ENCODE measurements at regions not wholly inside any gene's neighbourhood (a gene's known extent, or its start where the extent isn't known, plus 50 kb on each side); places are given as distances from the start of the nearest gene placed in this dataset.

DNA sequence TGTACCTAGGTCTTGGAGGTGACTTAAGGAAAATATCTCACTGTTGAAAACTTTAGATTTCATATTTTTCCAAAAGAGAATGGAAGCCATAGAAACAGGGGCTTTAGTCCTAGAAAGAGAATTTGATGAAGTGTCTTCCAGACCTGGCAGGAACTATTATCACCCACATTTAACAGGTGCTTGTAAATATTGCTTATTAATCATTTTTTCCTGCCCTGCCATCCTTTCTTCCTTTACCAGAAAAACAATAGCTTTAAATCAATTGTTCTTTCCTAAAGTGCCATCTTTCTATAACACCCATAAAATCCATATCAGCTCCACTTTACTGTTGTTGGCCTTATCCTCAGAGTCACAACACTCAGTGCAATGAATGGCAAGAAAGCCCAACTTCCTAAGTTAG, 350.9 kb downstream of the YTHDC2 start:
- no peaks in the 10 kb centered on the region for H3K4me1 ChIP-seq (ENCODE audit: control insufficient read depth in 3 of 3, insufficient read depth in 3 of 3, low read length in 3 of 3)
- H3K4me3 ChIP-seq (ENCODE audit: low read length in 3 of 3) = no peak overlapping the region
- no peaks in the 10 kb centered on the region for H3K36me3 ChIP-seq (ENCODE audit: control insufficient read depth in 3 of 3, insufficient read depth in 3 of 3, low read length in 3 of 3)
- H3K9me3 ChIP-seq (ENCODE audit: control insufficient read depth in 3 of 3, low read length in 3 of 3) = peaks cover 0 to 2% (median 0%) of the 10 kb centered on the region in 3 donors
- no peak overlapping the region for H3K9ac ChIP-seq (ENCODE audit: low read depth in 1 of 3, low read length in 3 of 3)
- H3K27ac ChIP-seq (ENCODE audit: low read depth, low read length) = no peak overlapping the region
- H3K27me3 ChIP-seq (ENCODE audit: control insufficient read depth in 3 of 3, insufficient read depth in 3 of 3, low read length in 3 of 3) = no peaks in the 10 kb centered on the region

DNA sequence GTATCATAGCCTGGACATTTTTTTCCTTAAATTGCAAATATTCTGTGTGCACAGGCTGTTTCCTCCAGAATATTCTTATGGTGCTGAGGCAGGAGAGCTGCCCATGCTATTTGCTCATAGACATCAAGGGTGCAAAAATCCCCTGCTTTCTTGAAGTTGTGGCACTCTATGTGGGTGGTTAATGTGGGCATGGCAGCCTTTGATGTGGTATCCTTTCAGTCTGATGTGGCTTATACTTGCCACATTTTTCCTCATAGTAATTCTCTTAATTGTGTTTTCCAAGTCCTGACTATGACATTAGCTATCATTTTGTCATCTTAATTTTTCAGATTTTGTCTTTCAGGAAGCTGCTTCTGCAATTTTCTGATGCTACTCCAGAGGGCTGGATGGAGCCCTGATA, 353.3 kb downstream of the YTHDC2 start:
- Histone ChIP-seq H3K9me3 (ENCODE audit: control insufficient read depth in 3 of 3, low read length in 3 of 3) (no peaks in the 10 kb centered on the region), H3K27me3 (ENCODE audit: control insufficient read depth in 3 of 3, insufficient read depth in 3 of 3, low read length in 3 of 3) (no peaks in the 10 kb centered on the region), H3K4me3 (ENCODE audit: low read length in 3 of 3) (no peak overlapping the region), H3K4me1 (ENCODE audit: control insufficient read depth in 3 of 3, insufficient read depth in 3 of 3, low read length in 3 of 3) (no peaks in the 10 kb centered on the region), H3K36me3 (ENCODE audit: control insufficient read depth in 3 of 3, insufficient read depth in 3 of 3, low read length in 3 of 3) (no peaks in the 10 kb centered on the region), H3K9ac (ENCODE audit: low read depth in 1 of 3, low read length in 3 of 3) (no peak overlapping the region), H3K27ac (ENCODE audit: low read depth, low read length) (no peak overlapping the region)

DNA sequence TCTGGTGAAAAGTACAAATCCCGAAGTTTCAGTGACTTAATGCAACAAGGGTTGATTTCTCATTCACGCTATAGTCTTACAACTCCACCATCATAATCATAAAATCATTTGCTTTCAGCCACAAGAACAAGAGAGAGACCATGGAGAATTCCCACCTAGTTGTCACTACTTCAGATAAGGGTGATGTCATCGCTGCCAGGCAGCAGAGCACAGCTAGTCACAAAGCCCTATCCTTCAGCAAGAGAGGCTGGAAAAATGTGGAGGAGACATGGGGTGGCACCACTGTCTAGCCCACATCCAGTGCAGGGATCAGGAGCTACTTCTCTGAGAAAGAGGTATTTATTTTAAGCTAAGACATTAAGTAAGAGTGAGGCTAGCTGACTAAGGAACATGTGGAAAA, 356.1 kb downstream of the YTHDC2 start:
- Histone ChIP-seq H3K9me3 (ENCODE audit: control insufficient read depth in 3 of 3, low read length in 3 of 3) (no peaks in the 10 kb centered on the region), H3K4me1 (ENCODE audit: control insufficient read depth in 3 of 3, insufficient read depth in 3 of 3, low read length in 3 of 3) (no peaks in the 10 kb centered on the region), H3K9ac (ENCODE audit: low read depth in 1 of 3, low read length in 3 of 3) (no peak overlapping the region), H3K27me3 (ENCODE audit: control insufficient read depth in 3 of 3, insufficient read depth in 3 of 3, low read length in 3 of 3) (no peaks in the 10 kb centered on the region), H3K27ac (ENCODE audit: low read depth, low read length) (no peak overlapping the region), H3K4me3 (ENCODE audit: low read length in 3 of 3) (no peak overlapping the region), H3K36me3 (ENCODE audit: control insufficient read depth in 3 of 3, insufficient read depth in 3 of 3, low read length in 3 of 3) (no peaks in the 10 kb centered on the region)

DNA sequence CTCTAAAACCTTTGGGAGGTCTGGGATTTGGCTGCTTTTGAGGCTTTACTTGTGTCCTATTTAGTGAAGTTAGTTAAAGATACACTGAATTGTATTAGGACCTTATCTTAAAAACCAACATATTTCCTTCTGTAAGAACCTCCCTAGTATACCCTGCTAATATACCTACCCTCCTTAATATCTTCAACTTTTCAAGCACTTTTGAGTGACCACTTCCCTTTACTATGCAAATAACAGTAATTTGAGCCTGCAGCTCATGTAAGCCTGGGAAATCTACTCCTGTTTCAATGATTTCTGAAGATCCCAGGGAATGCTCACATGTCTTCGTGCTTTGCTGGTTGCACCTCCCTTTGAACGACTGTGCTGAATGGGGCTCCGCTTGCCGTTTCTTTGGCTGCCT, 358.5 kb downstream of the YTHDC2 start:
- Histone ChIP-seq H3K27me3 (ENCODE audit: control insufficient read depth in 3 of 3, insufficient read depth in 3 of 3, low read length in 3 of 3) (no peaks in the 10 kb centered on the region), H3K4me1 (ENCODE audit: control insufficient read depth in 3 of 3, insufficient read depth in 3 of 3, low read length in 3 of 3) (no peaks in the 10 kb centered on the region), H3K9me3 (ENCODE audit: control insufficient read depth in 3 of 3, low read length in 3 of 3) (no peaks in the 10 kb centered on the region), H3K4me3 (ENCODE audit: low read length in 3 of 3) (no peak overlapping the region), H3K27ac (ENCODE audit: low read depth, low read length) (no peak overlapping the region), H3K36me3 (ENCODE audit: control insufficient read depth in 3 of 3, insufficient read depth in 3 of 3, low read length in 3 of 3) (no peaks in the 10 kb centered on the region), H3K9ac (ENCODE audit: low read depth in 1 of 3, low read length in 3 of 3) (no peak overlapping the region)

DNA sequence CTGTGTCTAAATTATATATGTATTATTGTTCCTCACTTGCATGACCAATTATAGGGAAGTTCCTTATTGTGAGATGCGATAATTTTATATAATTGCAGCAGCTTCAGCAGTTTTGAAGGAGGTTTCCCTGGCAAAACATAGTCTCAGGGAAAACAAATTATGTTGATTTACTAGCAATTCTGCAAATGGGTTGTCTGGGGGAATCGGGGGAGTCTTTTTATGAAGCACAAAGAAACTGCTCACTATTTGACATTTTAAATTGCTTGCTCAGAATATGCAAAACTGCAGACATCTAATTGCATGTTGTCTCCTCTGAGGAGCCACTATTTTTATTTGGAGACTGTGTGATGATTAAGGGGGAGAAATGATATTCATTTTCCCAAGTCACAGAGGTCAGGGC, 361.6 kb downstream of the YTHDC2 start:
- Histone ChIP-seq H3K9me3 (ENCODE audit: control insufficient read depth in 3 of 3, low read length in 3 of 3) (no peaks in the 10 kb centered on the region), H3K27me3 (ENCODE audit: control insufficient read depth in 3 of 3, insufficient read depth in 3 of 3, low read length in 3 of 3) (no peaks in the 10 kb centered on the region), H3K4me3 (ENCODE audit: low read length in 3 of 3) (no peak overlapping the region), H3K9ac (ENCODE audit: low read depth in 1 of 3, low read length in 3 of 3) (no peak overlapping the region), H3K36me3 (ENCODE audit: control insufficient read depth in 3 of 3, insufficient read depth in 3 of 3, low read length in 3 of 3) (no peaks in the 10 kb centered on the region), H3K4me1 (ENCODE audit: control insufficient read depth in 3 of 3, insufficient read depth in 3 of 3, low read length in 3 of 3) (no peaks in the 10 kb centered on the region), H3K27ac (ENCODE audit: low read depth, low read length) (no peak overlapping the region)

DNA sequence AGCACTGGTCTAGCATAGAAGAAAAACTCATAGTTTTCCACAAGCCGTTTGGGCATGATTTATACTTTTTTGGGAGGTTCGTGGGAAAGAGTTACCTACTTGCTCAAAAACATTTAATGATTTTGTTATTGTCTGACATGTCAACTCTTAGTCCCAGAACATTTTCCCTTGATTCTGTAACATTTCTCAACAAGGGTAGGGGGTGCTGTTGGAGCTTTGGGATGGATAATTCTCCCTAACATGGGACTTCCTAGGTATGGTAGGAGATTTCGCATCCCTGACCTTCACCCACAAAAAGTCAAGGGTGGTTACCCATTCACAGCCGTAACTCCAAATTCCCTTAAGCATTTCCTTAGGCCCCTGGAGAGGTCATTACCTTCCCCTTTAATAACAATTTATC, 378.0 kb downstream of the YTHDC2 start:
- Histone ChIP-seq H3K9ac (ENCODE audit: low read depth in 1 of 3, low read length in 3 of 3) (no peak overlapping the region), H3K36me3 (ENCODE audit: control insufficient read depth in 3 of 3, insufficient read depth in 3 of 3, low read length in 3 of 3) (no peaks in the 10 kb centered on the region), H3K4me1 (ENCODE audit: control insufficient read depth in 3 of 3, insufficient read depth in 3 of 3, low read length in 3 of 3) (no peaks in the 10 kb centered on the region), H3K27me3 (ENCODE audit: control insufficient read depth in 3 of 3, insufficient read depth in 3 of 3, low read length in 3 of 3) (no peaks in the 10 kb centered on the region), H3K4me3 (ENCODE audit: low read length in 3 of 3) (no peak overlapping the region), H3K27ac (ENCODE audit: low read depth, low read length) (no peak overlapping the region), H3K9me3 (ENCODE audit: control insufficient read depth in 3 of 3, low read length in 3 of 3) (no peaks in the 10 kb centered on the region)

DNA sequence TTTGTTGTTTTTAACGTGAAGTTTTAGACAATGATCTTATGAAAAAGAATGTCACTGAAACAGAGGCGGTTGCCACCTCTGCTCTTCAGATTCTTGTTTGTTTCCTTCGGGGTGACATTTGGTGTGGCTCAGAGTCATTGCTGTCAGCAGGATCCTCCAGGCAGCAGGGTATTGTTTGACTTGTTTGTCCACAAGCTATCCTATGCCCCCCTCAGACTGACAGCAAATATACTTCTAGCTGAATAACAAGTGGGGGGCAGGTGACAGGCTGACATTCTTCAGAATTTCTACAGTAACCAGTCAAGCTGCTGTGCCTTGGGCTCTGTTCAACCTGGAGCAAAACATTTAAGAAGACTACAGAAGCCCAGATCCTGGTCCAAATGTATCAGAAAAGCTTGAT, 383.3 kb downstream of the YTHDC2 start:
- Histone ChIP-seq H3K4me3 (ENCODE audit: low read length in 3 of 3) (no peak overlapping the region), H3K4me1 (ENCODE audit: control insufficient read depth in 3 of 3, insufficient read depth in 3 of 3, low read length in 3 of 3) (no peaks in the 10 kb centered on the region), H3K36me3 (ENCODE audit: control insufficient read depth in 3 of 3, insufficient read depth in 3 of 3, low read length in 3 of 3) (no peaks in the 10 kb centered on the region)

DNA sequence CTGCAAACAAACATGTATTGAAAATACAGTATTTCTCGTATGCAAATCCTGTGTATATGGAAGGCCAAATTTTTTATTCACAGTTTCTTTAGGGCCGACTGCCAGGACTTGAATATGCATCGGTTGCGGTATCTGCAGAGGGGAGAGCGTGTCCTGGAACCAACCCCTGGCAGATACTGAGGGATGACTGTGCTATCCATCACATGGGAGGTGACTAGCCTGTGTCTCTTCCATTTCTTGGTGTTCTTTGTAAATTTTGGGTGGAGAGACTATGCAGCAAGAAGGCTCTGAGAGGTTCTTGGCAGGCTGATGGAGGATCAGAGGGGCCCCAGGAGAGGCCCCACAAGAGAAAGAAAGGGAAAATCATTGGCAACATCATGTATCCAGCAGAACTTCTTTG, 384.3 kb downstream of the YTHDC2 start:
- no peaks in the 10 kb centered on the region for H3K9me3 ChIP-seq (ENCODE audit: control insufficient read depth in 3 of 3, low read length in 3 of 3)
- H3K4me3 ChIP-seq (ENCODE audit: low read length in 3 of 3) = no peak overlapping the region
- peaks cover 0 to 3% (median 0%) of the 10 kb centered on the region in 3 donors for H3K27me3 ChIP-seq (ENCODE audit: control insufficient read depth in 3 of 3, insufficient read depth in 3 of 3, low read length in 3 of 3)
- no peak overlapping the region for H3K9ac ChIP-seq (ENCODE audit: low read depth in 1 of 3, low read length in 3 of 3)
- no peaks in the 10 kb centered on the region for H3K4me1 ChIP-seq (ENCODE audit: control insufficient read depth in 3 of 3, insufficient read depth in 3 of 3, low read length in 3 of 3)
- H3K36me3 ChIP-seq (ENCODE audit: control insufficient read depth in 3 of 3, insufficient read depth in 3 of 3, low read length in 3 of 3) = no peaks in the 10 kb centered on the region
- H3K27ac ChIP-seq (ENCODE audit: low read depth, low read length) = no peak overlapping the region

More for the DNA sequence above, 383.3 kb downstream of the YTHDC2 start:
- no peak overlapping the region for H3K9ac ChIP-seq (ENCODE audit: low read depth in 1 of 3, low read length in 3 of 3)
- H3K9me3 ChIP-seq (ENCODE audit: control insufficient read depth in 3 of 3, low read length in 3 of 3) = no peaks in the 10 kb centered on the region
- peaks cover 0 to 3% (median 0%) of the 10 kb centered on the region in 3 donors for H3K27me3 ChIP-seq (ENCODE audit: control insufficient read depth in 3 of 3, insufficient read depth in 3 of 3, low read length in 3 of 3)
- H3K27ac ChIP-seq (ENCODE audit: low read depth, low read length) = no peak overlapping the region

DNA sequence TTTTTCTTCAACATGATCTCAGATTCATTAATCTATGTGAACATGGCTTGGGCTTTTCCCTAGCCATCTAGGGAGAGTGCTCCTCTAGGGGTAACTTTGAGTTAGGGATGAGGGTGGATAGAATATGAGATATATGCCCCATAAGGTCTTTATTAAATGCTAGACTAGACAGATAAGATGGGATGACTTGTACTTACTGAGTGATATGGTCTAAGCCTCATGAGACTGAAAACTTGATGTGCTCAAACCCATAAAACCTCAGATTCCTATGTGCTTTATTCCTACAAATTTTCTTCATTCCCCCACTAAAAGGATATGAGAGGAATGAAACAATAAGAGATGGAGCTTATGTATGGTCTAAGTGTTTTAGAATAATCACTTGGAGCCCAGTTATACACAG, 386.6 kb downstream of the YTHDC2 start:
- H3K9me3 ChIP-seq (ENCODE audit: control insufficient read depth in 3 of 3, low read length in 3 of 3) = no peaks in the 10 kb centered on the region
- H3K36me3 ChIP-seq (ENCODE audit: control insufficient read depth in 3 of 3, insufficient read depth in 3 of 3, low read length in 3 of 3) = no peaks in the 10 kb centered on the region
- no peak overlapping the region for H3K4me3 ChIP-seq (ENCODE audit: low read length in 3 of 3)
- peaks cover 0 to 3% (median 0%) of the 10 kb centered on the region in 3 donors for H3K27me3 ChIP-seq (ENCODE audit: control insufficient read depth in 3 of 3, insufficient read depth in 3 of 3, low read length in 3 of 3)
- no peak overlapping the region for H3K27ac ChIP-seq (ENCODE audit: low read depth, low read length)
- no peak overlapping the region for H3K9ac ChIP-seq (ENCODE audit: low read depth in 1 of 3, low read length in 3 of 3)
- H3K4me1 ChIP-seq (ENCODE audit: control insufficient read depth in 3 of 3, insufficient read depth in 3 of 3, low read length in 3 of 3) = no peaks in the 10 kb centered on the region

DNA sequence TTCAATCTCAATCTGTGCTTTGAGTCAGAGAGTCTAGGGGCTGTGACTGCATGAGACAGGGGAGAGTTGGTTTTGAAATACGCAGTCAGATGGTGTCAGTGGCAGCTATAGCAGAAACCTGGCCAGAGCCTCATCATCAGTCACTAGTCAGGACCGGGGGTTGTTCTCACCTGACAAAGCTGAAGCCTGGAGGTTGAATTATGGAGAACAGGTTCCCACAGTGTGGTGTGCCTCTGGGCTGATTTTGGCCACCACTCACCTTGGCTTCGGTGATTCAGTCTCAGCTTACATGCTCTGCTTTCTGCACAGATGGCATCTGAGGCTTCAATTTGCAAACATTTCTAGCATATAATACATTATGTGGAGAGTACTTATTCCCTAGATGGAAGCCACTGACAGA, 387.3 kb downstream of the YTHDC2 start:
- Histone ChIP-seq H3K9me3 (ENCODE audit: control insufficient read depth in 3 of 3, low read length in 3 of 3) (no peaks in the 10 kb centered on the region), H3K9ac (ENCODE audit: low read depth in 1 of 3, low read length in 3 of 3) (no peak overlapping the region), H3K27ac (ENCODE audit: low read depth, low read length) (no peak overlapping the region), H3K4me3 (ENCODE audit: low read length in 3 of 3) (no peak overlapping the region), H3K27me3 (ENCODE audit: control insufficient read depth in 3 of 3, insufficient read depth in 3 of 3, low read length in 3 of 3) (peaks cover 0 to 3% (median 0%) of the 10 kb centered on the region in 3 donors), H3K4me1 (ENCODE audit: control insufficient read depth in 3 of 3, insufficient read depth in 3 of 3, low read length in 3 of 3) (no peaks in the 10 kb centered on the region), H3K36me3 (ENCODE audit: control insufficient read depth in 3 of 3, insufficient read depth in 3 of 3, low read length in 3 of 3) (no peaks in the 10 kb centered on the region)

DNA sequence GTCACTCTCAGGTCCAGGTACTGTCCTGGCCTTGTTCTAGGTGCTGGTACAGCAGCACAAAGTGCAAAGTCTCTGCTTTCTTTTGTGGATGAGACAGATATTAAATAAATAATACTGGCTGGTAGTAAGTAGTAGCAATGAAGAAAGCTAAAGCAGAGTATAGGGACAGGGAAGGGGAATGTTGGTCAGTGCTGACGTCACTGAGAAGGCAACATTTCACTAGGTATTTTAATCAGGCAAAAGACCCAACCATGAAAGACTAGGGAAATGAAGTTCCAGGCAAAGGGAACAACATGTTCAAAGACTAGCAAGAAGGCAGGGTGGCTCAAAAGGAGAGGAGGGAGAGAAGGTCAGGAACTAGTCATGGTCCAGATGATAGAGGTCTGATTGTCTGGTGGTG, 388.2 kb downstream of the YTHDC2 start:
- Histone ChIP-seq H3K9ac (ENCODE audit: low read depth in 1 of 3, low read length in 3 of 3) (no peak overlapping the region), H3K9me3 (ENCODE audit: control insufficient read depth in 3 of 3, low read length in 3 of 3) (no peaks in the 10 kb centered on the region), H3K27ac (ENCODE audit: low read depth, low read length) (no peak overlapping the region), H3K27me3 (ENCODE audit: control insufficient read depth in 3 of 3, insufficient read depth in 3 of 3, low read length in 3 of 3) (peaks cover 0 to 3% (median 0%) of the 10 kb centered on the region in 3 donors), H3K4me1 (ENCODE audit: control insufficient read depth in 3 of 3, insufficient read depth in 3 of 3, low read length in 3 of 3) (no peaks in the 10 kb centered on the region), H3K36me3 (ENCODE audit: control insufficient read depth in 3 of 3, insufficient read depth in 3 of 3, low read length in 3 of 3) (no peaks in the 10 kb centered on the region), H3K4me3 (ENCODE audit: low read length in 3 of 3) (no peak overlapping the region)

Measured in skeletal muscle tissue (tissue), 3 donors.